Ecto neural progenitor cell (in vitro differentiated cells): ENCODE measurements at regions not wholly inside any gene's neighbourhood (a gene's known extent, or its start where the extent isn't known, plus 50 kb on each side); places are given as distances from the start of the nearest gene placed in this dataset.
"Not testable (repeated sequence)": the region's sequence is repeated elsewhere in the genome, so short reads cannot be mapped to it uniquely, and the experiment has no call there.

Experiments
- DNase-seq: peaks from one replicate; pipeline ENCODE4 v3.0.0-alpha.2; 2018; ENCODE audit warnings: low spot score

DNA sequence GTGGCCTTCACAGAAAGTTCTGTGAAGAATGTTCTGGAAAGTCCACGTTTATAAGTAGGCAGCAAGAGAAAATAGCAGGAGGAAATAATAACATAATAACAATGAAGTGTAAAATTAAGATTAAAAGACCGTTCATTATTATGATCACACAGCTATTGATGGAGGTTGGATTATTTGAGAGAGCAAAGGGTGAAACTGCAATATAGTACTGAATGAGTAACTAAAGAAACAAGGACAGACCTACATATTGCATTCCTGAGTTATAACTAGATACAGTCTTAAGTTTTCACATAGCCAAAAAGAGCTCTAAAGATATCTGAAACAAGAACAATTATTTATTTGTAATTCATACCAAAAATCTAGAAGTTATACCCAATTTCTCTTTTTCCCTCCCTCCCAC, 122.9 kb upstream of the TMEM164 start:
- no peak for DNase-seq

DNA sequence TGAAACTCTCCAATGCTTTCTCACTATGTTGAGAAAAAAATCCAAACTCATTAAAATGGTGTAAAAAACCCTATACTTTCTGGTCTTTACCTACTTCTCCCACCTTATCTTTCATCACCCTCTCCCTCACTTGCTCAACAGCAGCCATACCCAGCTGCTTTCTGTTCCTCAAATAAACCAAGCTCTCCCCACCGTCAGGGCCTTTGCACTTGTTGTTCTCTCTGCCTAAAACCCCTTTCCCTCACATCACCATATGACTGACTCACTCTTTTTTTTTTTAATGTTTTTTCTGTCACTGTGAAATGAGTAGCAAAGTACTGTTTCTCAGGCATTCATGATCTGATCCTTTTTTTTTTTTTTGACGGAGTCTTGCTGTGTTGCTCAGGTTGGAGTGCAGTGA, 122.3 kb upstream of the TMEM164 start:
- no peak for DNase-seq

DNA sequence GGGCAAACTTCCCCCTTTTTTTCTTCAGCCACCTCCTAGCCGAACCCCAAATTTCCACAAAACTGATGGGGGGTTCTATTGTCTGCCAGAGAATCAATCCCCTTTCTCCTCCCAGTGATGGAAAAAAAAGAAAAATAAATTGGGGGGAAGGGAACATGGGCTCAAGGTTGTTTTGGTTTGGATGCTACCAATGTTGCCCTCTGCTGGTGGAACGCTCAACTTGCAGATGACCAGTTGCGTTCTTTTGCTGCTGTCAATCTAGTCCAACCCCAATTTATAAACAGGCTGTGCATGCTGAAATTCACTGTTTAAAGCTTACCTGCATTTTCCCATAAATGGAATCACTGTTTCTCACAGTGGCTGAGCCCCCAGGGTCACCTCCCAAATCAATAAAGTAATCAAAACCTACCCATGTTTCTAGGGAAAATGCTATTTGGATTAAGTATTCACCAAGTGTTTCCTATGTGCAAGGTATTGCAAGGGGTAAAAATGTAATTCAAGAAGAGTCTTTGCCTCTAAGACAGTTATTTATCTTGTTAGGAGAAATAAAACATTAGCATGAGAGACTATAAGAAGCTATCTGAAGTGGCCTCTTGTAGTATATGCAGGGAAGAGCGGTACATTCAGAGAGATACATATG, 116.7 kb upstream of the TMEM164 start:
- DNase-seq: no peak

DNA sequence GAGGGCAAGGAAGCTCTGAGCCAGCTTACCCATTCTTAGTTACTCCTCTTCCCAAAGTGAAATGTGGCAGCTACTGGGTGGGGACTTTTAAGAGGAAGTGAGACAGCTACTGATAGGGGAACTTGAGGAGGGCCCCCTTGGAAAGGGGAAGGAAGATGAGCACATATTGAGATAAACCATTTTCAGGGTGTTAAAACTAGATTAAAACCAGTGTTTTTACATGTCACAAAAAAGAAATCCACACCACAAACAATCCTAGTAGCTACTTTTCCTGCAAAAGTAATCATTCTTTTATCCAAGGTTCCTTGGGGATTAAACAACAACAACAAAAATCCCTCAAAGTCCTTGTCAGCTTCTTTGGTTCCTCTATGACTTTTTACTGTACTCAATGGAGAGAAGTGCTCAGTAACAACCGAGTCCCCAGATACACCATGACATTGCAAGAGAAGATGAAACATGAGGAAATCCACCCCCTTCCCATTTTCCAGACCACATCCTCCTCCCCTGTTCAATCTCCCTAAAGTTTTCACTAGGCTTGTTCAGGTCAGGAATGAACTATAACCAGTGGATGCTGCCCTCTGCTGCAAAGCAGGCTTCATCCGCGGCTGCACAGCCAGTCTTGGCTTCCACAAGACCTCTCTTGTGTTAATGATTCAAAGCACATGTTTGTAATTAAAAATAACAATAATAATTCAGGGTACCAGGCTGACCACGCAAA, 113.5 kb upstream of the TMEM164 start:
- DNase-seq: no peak

DNA sequence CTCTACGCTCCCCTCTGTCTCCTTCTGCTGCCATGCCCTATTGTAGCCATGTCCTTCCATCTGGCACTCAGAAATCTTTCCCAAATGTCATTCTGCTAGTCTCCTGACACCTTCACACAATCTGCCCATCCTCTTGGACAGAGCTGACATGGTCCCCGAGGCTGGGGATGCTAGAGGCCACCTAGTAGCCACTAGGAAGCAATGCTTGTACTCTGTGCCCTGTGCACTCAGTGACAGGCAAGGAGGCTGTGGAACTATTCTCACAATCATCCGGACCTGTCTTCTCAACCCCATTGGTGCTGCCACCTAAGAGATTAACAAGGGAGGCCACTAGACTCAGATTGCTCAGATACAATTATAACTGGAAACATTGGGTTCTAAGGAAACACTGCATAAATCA, 112.6 kb upstream of the TMEM164 start:
- no peak for DNase-seq

DNA sequence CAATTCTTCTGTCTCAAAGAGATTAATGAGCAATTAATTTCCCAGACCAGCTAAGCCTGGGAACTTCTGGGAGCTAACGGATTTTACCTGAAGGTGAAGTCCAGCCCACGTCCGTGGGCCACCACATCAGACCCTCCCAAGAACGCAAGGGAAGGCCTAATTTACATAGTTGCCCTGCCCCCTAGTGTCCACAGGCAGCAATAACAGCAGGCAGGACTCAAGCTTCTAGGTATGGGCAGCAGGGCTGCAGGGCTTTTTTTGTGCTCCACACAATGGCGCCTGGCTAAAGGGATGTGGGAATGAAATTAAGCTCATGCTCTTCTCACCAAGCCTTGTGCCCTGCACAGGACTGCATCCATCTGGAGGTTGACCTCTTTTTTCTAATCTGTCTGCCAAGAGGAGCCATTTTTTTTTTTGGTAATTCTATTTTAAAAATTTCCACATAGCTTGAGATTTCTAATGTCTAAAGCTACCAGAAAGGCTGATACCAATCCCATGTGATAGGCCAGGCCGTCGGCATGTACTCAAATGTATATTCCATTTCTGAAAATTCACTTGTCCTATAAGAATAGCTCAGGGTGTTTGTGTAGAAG, 111.9 kb upstream of the TMEM164 start:
- peak; percentile 73 for DNase-seq

DNA sequence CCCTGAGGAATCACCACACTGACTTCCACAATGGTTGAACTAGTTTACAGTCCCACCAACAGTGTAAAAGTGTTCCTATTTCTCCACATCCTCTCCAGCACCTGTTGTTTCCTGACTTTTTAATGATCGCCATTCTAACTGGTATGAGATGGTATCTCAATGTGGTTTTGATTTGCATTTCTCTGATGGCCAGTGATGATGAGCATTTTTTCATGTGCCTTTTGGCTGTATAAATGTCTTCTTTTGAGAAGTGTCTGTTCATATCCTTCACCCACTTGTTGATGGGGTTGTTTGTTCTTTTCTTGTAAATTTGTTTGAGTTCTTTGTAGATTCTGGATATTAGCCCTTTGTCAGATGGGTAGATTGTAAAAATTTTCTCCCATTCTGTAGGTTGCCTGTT, 106.9 kb upstream of the TMEM164 start:
- not testable (repeated sequence) for DNase-seq

DNA sequence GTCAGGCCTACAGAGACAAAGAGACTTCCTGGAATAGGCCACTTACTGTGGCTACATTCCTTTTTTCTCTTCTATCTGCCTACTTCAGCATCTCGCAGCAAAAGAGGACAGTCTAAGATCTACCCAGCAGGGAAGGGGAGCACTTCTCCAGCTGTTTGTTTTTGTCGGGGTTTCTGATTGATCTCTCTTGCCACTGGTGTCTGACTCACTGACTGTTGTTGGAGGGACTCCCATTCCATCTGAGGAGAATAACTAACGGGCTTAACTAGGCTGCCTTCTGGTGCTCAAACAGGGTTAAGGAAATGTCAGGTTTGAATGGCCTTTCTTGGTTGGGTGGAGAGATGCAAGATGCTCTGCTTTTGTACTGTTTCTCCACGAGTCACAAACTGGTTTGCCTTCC, 100.2 kb upstream of the TMEM164 start:
- no peak for DNase-seq

DNA sequence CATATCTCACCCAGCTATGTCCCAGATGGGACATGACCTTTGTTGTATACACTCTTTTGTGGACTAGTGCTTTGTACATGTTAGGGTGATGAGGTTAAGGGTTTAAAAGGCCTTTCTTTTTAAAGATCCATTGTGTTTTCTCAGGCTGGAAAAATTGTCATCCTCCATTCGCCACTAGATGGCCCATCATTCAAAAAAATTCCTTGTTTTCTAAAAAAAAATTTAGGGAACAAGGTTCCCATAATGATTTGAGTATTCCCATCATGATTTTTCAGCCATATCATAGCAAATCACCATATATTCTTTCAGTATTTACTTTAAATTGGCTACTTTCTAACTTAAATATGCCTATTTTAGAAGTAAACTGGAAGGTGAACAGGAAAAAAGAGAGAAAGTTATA, 91.9 kb upstream of the TMEM164 start:
- DNase-seq: no peak

DNA sequence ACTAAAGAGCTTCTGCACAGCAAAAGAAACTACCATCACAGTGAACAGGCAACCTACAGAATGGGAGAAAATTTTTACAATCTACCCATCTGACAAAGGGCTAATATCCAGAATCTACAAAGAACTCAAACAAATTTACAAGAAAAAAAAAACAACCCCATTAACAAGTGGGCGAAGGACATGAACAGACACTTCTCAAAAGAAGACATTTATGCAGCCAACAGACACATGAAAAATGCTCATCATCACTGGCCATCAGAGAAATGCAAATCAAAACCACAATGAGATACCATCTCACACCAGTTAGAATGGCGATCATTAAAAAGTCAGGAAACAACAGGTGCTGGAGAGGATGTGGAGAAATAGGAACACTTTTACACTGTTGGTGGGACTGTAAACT, 89.9 kb upstream of the TMEM164 start:
- not testable (repeated sequence) for DNase-seq

DNA sequence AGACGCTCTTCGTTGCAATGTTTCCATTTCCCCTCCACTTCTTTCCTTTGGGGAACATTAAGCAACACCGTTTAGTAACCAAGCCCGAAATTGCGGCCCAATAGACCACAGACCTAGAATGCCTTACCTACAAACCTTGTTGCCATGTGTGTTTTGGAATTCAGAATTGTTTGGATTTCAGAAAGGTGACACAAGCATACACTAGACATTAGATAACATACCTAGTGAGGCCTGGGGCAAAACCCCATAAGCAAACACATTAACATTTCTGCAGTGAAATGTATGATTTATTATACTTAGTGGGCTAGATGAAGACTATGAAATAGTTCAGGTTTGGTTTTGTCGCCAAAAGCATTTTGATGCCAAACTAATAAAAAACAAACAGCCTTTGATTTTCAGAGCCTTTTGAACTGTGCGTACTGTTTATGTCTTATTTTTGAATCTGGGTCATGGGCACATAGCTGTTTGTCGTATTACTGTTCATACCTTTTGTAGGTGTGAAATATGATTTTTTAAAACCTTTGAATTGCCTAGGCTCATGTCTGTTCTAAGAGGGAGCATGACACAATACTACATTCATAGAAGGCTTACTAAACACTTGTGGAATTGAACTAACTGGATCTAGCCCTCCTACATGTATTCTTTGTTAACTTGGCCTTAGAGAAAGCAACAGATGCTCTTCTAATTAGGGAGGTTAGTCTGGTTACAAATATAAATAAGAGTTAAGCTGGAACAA, 88.6 kb upstream of the TMEM164 start:
- no peak for DNase-seq

DNA sequence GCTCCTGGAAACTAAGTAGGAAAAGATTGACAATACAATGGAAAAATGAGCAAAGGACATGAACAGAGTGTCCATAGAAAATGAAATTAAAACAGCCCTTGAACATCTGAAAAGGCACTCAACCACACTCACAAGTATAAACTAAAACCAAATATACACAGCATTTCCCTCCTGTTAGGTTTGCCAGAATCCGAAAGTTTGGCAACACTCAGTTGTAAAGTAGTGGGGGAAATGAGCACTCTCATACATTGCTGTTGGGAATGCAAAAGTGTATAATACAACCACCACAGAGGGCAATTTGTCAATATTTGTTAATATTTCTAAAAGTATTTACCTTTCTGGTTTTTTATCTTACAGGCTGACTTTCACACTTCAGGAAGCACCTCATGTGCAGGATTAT, 84.2 kb upstream of the TMEM164 start:
- DNase-seq: no peak

DNA sequence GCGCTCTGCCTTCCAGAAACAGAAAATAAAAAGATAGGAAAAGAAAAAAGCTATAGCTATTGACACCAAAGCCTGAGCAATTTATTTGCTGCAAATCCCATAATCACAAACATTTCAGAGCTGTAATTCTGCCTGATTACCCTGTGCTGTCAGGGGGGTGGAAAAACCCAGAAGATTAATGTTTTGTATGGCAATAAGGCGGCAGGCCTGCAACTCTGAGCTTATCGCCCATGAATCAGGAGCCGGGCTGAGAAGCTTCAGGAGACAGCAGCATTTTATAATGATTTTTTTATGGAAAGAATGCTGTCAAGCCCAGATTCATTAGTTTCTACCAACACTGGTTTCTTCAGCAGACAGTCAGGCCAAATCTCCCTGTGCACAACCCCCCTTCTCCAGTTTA, 82.6 kb upstream of the TMEM164 start:
- no peak for DNase-seq

DNA sequence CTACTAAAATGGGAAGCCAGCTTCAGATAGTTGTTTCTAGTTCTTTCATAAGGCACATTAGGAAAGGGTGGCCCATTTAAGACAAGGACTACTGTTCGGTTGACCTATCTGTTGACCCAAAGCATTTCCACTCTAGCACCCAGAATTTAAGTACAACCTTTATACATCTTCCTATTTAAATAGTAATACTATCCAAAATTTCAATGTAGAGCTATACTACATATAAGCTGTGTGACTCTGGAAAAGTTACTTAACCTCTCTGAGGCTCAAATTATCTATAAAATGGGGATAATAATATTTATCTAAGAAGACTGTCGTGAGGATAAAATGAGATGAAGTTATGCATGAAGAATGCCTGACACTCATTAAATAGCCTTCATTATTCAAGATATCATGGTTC, 82.0 kb upstream of the TMEM164 start:
- no peak for DNase-seq

DNA sequence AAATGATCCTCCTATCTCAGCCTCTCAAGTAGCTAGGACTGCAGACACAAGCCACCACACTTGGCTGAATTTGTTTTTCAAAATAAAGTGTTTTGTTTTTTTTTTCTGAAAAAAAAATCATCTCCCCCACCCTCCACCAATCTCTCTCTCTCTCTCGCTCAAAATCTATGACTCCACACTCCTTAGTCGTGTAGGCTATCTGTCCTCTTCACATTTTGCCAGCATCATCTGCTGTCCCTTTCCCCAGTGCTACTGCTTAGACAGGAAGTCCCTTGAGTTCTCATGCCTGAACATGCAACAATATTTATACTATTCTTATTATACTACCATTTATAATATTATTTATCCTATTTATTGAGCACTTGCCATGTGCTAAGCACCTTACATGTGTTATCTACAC, 80.7 kb upstream of the TMEM164 start:
- no peak for DNase-seq

DNA sequence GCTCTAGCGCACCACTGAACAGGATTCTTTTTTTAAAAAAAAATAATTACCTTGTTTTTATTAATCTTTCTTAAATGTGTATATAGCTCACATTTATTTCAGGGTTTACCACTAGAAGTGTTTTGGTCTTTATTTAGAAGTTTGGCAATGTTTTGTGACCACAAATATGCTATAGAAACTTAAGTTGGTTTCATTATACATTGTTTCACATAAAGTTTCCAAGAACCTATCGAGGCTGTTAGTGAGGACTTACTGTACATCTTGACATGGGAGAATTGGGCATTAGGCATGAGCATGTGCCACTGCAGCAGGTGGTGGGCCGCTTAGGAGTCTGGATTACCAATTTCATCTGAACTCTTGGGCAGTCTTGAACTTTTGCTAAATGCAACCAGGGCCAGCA, 77.9 kb upstream of the TMEM164 start:
- not testable (repeated sequence) for DNase-seq

DNA sequence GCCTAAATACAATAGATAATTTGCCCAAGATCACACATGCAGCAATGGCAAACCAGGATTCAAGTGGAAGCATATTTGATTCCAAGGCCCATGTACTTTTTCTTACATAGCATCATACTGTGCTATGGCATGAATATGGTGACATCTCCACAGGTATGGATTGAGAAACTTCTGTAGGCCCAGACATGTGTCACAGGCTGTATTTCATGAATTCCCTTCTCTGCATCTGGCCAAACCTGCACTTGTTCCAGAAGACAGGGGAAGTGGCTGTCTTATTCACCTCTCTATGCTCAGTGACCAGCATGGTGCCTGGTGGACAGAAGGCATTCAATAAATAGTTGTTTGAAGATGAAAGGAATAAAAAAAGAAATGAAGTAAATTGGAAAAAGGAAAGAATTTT, 77.3 kb upstream of the TMEM164 start:
- no peak for DNase-seq

DNA sequence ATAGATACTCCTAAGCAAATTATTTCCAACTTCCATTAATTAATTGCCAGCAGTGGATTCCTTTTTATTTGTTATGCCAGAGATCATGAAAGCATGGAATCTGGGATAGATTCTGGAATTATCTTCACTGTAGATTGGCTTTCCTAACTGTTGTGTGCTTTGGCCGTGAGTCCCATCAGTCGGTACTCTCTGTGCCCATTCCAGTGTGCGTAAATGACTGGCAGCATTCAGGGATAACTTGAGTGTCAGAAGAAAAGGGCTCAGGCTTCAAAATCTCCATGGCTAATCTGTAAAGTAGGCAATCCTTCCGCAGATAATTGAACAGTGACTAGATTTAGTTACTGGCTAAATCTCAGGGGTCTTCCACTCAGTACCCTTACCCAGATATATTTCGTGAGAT, 76.8 kb upstream of the TMEM164 start:
- no peak for DNase-seq

DNA sequence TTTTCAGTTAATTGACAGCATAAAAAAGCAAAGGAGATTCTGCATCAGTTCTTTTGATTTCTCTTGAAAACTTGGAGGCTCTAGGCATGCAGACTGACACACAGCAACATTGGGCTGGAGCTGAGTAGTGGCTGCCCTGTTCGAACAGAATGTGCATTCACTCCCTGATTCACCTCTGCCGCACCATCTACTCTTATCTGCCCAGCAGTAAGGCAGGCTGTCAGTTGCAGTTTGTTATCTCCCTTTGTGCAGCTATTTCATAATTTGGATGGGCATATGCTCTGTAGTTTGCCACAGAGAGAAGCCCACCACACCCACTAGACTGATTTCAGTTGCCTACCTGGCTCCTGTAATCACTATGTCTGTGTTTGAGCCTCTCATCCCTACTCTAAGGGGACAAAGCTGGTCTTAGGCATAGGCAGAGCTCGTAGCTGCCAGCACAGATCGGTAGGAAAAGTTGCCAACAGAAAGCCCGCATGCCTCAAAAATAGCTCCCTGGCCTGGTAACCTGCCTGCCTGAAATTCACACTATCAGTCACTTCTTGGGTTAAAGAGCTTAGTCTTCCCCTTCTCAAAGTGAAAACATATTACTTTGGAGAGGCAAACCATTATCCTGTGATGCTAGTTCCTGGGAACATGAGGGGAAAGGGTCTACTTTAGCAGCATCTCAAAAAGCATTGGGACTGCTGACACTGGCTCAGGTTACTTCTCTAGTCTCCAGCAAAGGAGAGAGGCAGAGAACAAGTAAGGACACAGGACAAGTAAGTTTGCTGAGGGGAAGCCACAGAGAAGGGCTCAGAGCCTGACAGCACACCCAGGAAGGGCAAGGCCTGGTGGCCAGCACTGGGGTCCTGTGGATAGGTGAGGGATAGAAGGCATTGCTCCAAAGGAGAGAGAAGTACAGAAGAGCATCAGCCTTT, 75.9 kb upstream of the TMEM164 start:
- no peak for DNase-seq

DNA sequence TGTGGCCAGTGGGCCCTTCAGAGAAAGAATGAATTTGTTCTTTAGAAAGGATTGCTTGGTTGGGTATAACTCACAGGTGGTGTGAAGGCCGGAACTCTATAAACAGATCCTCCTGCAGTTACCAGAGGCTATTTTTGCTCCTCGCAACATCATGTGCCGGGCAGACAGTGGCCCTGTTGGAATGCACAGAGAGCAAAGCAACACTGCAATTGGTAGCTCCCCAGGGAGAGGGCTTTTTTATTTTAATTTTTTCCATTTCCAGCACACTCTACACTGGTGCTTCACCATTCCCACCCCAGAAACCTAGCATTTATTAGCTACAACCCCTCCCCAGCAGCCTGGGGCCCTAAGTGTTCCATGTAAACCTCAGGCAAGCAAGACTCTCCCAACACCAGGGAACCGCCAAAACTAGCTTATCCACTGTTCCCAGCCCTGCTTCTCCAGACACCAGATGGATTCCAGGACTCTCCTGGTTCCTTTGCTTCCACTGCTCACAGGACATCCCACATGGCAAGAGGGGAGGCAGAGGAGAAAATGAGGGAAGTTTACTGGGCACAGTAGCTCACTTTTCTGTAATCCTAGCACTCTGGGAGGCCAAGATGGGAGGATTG, 75.1 kb upstream of the TMEM164 start:
- DNase-seq: no peak

DNA sequence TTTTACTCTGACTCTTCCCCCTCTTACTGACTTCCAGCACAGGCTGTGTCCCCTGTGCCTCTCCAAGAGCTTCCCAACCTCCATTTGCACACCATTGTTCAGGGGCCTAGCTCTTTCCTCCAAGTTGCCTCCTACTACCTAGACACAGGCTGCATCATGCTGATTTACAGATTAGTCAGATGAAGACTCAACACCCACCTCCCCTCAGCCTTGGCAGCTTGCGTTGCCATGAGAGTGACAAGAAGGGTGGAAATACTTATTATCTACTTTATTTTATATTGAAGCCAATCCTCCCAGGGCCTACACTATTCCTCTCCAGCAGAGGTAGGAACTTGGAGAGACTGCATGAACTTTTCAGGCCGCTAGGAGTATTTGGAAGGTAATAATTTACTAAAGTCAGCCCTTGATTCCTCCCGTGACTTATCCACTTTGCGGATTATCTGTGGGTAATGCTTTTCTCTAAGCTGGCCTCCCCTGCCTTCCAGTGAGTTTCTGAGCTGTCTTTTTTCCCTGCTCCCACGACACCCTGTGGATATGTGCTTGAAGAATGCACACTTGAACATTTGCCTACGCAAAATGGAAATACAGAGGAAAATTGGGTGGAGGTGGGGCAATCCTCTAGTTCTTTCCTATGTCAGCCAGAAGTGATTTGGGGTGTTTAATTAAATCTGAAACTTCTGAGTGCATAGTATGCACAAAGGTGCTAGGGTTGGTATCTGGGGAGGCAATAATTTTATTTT, 74.1 kb upstream of the TMEM164 start:
- DNase-seq: no peak
